ENCODE measurements at regions not wholly inside any gene's neighbourhood (a gene's known extent, or its start where the extent isn't known, plus 50 kb on each side); places are given as distances from the start of the nearest gene placed in this dataset.

- no peak for TF ChIP-seq POLR2AphosphoS5 (IDR thresholded peaks at IDR 0.05; ENCODE audit: low read depth, low read length)
- TF ChIP-seq POLR2A (IDR thresholded peaks at IDR 0.05; ENCODE audit: low read depth, low read length) = no peak
Measured at GRCh38 chr4:189548484-189549125, 392.1 kb upstream of the FRG1 start.

Measured in GM12892 (cell line).